Glomerular visceral epithelial cell (primary cell): ENCODE measurements at regions not wholly inside any gene's neighbourhood (a gene's known extent, or its start where the extent isn't known, plus 50 kb on each side); places are given as distances from the start of the nearest gene placed in this dataset.

Experiments
- DNase-seq: peaks from one replicate; pipeline ENCODE4 v3.0.0-alpha.2; 2016; ENCODE audit errors: extremely low spot score

DNA sequence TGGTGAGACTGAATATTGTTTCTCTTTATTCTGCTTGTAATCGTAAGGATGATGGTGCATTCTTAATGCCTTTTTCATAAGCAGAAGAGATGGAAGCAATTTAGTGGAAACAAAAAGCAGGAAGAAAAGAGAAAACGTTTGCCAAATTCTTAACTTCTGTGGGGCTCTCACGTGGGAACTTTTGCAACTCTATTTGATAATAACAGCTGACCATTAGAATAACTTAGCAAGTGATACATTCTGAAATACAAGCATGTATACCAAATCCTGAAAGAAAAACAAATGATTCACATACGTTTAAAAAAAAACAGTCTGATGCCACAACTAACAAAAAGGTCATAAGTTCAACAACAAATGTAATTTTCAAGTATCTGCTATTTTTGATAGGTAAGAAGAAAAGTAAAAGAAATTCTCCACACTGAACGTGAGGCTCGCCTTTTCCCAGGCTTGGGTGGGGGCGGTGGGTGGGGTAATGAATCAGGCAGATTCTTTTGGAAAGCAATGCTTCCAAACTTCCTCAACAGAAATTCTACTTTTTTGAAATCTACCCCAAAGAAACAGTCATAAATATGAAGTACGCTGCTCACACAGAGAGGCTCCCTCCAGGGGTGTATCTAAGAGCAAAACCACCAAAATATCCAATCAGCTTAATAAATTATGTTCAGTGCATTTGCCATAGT, 446.2 kb upstream of the MGMT start:
- no peak for DNase-seq

DNA sequence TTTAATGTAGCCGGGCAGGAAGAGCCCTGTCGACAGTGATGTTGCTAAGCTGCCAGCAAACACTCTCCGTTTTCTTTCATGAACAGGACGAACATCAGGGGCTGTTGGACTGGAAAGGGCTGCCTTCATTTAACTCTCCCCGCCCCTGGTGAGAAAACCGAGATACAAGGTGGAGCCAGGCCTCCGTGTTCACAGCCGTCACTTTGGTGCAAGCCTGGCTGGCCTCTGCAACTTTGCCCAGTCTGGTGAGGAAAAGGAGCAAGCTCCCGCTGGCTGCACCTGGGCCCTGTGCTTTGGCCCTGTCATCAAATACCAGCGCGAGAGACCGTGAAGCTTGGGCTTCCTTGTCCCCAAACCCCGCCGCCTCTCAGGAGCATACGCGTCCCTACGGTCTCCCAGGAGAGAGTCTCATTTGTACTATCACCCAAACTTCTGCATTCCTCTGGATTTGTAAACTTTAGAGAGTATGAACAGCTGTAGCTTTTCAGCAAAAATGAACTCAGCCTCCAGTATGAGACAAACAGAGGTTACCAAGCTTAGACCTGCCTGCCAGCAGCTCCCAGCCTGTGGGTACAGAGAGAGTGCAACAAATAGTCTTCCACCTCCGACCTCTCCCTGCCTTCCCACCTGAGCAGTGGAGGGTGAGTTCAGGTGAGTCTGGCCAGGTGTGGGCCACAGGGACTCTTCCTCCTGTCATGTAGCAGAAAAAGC, 445.3 kb upstream of the MGMT start:
- no peak for DNase-seq

DNA sequence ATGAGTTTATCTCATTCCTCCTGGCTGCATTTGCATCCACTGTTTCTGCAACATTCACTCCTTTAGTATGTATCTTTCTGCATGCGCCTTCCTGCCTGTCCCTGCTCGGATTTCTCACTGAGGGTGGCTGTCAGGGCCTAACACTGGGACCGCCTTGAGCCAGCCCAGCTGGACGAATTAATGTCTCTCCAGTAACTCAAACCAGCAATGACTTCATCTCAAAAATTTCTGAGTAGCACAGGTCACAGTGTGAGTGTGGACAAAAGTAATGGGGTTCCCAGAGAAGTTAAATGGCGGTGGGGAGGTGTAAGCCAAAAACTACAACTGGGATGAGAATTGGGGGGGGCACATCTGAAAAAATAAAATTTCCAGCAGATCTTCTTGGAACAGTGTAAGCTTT, 444.0 kb upstream of the MGMT start:
- no peak for DNase-seq

DNA sequence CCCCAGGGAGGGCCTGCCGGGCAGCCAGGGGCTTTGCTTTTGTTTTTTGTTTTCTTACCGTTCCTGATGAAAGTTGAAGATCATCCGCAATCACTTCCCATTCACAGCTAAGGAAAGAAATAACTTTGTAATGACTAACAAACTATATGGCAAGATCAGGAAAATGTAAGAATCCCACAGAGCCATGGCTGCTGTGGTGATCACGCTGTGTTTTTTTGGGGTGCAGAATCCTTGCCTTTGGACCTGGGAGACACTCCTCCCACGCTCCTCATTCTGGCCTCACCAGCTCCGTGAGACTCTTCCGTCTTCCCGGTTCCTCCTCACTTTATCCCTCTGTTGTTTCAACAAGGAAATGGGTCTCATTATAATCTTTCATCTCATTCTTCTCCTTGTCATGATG, 443.0 kb upstream of the MGMT start:
- DNase-seq = no peak

DNA sequence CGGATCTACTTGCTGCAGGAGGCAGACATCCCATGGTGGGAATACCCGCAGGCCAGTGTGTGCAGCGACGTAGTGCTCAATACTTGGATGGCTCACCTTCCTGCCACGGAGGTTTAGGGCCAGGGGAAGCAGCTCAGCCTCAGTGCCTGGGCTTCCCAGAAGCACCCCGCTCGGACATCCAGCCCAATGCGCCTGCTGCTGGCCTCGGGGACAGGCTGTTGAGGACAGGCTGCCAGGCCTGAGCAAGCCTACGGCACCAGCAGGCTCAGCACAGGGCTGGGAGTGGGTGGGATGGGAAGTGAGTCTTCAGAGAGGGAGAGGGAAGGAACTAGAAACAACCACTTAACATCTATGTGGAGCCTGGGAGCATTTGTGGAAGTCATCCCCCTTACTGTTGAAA, 441.3 kb upstream of the MGMT start:
- DNase-seq = no peak

DNA sequence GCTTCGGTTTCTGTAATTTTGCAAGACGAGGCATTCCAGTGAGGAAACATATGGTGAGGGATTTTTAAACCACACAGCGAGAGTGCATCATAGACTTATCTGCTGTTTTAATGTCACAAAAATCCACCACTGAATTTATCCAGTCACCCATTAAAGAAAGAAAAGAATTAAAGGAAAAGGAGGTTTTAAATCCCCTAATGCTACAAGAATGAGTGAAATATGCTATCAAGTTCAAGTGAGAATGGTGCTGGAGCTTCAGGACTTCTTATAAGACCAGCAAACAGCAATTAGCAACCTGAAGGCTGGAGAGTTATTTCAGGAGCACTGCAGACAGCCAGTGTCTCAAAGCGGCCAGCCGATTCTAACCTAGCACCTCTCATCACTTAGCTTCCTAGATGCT, 439.1 kb upstream of the MGMT start:
- no peak for DNase-seq

DNA sequence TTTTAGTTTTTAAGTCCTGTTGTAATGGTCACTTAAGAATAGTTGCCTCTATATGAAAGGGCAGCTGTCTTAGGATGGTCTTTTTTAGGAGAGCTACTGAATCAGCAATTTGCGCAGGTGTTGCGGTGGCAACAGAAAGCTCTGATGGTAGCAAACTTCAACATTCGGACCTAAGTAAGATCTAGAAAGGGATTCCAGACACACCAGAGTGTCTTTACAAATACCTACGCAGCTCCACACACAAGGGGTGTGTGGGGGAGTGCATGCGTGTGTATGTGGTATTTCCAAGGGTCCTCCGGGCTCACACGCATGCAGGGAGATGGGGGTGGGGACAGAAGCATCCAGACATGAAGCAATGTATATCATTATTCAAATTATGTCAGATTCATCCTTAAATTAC, 438.6 kb upstream of the MGMT start:
- no peak for DNase-seq

DNA sequence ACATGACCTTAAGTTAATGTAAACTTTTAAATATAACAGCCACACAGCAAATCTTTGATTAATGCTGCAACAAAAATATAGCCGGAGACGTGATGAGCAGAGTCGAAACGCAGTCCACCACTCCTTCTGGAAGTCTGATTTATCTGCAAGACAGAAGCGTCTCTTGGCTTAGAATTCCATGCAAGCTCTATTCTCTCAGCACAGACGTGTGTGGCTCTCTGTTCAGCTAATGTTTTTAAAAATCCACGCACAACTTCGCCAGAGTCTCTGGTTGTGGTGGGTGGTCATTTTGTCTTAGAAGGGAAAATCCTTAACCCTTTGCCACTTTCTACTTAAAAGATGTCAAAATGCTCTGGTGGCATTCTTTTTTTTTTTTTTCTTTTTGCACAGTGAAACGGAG, 438.0 kb upstream of the MGMT start:
- DNase-seq = no peak

DNA sequence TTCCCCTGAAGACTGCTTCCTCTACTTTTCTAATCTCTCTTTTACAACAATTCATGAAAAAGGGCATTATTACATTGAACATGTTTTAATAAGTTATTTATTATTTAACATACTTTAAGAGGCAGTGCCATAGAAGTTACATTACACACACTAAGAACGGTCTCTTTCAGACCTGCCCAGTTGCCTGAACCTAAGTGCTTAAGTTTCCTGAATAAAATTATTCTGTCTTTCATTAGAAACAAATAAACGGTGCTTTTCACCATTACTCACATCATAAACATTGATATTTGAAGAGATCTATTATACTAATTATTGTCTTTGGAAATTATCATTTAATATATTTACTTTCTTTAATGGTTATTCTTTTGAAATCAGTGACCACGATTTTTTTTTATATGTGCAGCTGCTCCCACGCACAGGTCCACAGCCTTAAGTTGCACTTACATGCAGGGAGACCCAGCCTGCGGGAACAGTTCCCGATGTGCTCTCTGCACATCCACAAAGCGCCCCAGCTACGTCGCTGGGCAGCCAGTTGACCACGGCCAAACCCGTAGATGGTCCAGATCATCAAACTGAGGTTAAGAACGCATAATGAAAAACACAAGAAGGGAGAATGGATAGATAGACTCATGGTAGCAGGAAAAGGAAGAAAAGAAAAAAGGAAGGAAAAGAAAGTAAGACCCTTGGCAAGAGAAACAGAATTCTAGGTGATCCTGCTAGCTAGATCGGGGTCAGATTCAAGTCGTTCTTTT, 437.0 kb upstream of the MGMT start:
- no peak for DNase-seq

DNA sequence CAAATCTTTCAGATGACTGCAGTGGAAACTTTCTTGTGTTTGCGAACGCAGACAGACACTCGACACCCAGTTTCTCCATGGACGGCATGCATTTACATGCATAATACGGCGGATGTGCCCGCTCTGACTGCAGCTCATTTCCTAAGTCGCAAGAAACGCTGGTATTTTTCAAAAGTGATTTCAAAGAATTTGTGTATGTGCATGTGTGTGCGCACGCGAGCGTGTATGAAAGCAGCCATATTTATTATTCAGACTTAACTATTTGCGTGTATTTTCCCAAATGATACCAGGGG, 436.5 kb upstream of the MGMT start:
- no peak for DNase-seq

DNA sequence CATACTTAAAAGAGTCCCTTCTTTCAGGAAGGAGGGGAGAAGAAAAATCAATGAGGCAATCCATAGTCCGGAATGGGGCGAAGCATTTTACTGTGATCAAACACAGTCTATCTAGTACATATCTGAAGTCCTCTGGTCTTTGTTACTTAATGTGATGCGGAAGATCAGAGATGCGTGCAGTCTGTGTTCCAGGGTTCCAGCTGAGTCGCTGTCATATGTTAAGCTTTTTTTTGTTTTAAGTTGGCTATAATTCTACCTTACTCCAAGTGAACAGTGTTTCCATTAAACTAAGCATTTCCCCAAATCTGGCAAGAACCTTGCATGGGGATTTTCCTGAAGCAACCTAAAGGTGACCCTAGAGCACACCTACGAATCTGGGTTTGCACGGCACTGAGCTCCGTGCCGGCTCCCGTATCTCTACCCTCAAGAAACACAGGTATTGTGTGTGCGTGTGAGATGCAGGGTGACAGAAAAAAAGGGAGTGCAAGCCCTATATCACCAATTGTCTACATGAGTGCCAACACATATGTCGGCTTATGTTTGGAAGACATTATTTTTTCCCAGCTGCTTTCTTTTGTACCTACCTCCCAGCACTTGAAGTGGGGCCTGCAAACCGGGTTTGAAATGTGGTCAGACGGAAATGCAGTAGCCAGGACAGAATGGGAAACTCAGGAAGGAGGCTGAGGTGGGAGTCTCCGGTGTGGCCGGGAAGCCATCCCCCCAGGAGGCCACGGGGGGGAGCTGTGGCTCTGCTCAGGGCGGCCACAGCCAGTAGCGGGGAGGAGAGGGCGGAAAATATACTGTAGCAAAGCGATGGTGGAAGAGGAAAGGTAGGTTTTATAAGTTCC, 435.8 kb upstream of the MGMT start:
- no peak for DNase-seq

DNA sequence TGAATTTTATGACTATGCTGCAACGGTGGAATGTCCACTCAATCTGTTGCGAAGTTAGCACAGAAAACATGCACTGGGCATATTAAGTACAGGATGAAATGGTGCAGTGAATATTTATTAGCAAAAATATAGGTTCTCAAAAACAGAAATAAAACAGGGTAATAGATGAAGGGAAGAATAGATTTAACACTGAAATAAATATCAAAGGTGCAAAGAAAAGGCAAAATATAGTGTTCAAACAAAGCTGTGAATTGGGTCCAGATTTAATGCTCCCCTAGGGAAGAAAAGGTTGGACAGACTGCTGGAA, 435.2 kb upstream of the MGMT start:
- DNase-seq = no peak

DNA sequence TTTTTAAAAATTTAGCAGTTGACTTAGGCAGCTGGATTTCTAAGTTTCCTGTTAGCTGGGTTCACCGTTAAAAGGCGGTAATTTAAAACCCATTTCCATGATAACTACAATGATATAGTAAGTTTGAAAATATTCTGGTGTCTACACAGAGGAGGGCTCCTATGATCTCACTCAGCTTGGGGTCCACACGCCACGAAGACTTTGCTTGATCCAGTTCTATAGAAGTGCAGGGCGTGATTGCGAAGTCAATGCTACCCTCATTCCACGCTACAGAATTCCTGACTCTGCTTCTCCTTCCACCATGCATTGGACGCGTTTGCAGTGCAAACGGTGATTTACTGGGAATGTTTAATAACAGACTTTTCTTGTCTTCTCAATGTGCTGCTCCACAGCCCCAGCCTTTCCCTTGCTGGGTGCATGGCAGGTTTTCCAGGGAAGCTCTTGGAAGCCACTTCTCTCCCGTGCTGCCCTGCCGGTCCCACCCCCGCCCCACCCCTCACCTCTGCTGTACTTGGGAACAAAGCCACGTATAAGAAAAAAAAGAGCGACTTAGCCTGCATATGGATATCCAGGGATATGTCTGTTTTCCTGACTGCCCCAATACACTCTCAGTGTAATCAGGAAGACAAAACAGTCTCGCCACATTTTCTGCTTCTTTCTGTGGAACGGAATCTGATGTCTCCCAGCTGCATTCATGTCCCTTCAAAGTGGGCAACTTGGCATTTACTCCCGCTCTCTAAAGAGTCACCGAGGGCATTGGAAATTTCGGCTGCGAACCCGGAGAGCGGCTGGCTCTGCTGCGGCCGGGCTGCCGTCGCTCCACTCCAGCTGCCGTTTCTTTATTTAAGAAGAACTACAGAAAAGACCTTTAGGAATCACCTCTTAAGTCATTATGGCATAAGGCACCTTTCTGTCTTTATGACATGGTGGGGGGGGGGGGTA, 434.4 kb upstream of the MGMT start:
- no peak for DNase-seq

DNA sequence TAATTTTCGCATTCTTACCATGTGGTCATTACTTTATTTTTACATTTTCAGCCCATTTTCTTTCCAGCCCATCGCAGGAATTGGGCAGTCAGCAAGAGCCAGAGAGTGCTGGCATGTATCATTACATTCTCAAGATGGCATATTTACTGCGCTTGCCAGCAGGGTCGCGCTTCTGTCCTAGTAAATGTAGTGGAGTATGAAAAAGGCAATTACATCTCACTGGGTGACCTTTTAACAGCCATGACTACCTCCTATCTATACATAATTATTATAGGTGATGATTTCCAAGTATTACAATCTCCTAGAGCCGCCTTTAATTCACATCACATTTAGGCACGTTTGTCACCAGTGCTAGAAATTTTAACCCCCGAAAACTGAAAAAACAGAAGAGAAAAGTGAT, 433.7 kb upstream of the MGMT start:
- DNase-seq = no peak

DNA sequence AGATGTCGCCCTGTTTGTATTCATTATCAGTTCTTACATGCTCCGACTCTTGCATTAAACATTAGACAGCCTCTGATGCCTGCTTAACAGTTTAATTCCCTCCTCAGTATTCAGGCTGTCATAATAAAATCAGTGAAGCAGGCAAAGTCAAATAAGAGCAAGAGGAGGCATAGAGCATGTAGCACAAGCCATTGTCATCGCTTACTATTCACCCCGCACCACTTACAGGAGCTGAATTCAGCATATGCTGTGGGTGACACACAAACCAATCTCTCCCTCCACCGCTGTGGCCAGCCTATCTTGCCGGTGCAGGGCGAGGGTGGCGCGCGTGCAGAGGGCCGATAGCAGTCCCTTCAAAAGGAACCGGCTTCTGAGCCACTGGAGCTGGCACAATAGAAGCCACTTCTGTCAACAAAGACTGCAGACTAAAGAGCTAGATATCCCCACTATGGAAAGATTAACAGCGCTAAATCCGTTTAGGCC, 433.2 kb upstream of the MGMT start:
- no peak for DNase-seq

DNA sequence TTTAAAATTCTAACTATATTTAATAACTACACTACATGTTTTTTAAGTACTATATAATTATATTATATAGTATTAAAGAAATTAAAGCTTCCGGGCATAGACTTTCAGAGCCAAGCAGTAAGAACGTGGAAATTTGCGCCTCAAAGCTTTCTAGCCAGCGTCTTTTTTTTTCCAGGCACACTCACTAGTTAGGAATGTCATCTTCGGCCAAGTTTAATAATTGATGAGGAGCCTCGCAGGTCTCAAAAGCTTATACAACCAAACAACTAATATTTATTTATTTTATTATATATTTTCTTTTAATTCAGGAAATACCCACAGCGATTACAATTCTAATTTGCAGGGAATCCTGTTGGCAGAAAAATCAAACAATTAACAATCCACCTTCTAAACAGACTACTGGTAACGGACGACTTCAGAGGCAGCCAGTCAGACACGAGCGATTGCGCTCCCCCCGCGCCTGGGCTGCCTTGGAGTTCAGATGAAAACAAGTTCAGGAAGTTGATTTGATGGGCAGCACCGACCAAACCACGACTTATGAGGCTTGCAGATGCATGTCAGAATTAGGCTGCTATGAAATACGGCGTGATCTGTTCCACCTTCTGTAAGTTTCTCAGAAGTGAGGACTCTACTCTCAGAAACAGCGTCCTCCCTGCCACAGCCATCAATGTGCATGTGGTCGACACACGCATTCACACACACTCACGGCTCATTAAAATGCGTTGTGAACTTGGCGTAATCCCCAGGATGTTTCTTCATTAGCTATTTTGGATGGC, 431.8 kb upstream of the MGMT start:
- no peak for DNase-seq

DNA sequence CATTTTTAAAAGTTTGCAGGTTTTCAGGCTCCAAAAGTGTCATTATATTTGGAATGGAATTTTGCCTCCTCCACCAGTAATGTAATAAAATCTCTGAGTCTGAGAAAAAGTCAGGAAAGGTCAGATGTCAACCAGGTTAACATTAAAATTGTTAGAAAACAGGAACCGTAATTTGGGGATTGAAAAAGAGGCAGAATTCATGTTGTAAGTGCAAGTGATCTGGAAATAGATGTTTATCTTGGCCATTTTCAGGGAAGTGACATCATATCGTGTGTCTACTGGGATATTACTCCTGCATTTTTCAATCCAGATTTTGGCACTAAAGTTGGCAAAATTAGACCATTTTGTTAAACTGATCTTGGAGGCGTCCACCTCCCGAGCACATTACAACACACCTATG, 428.5 kb upstream of the MGMT start:
- no peak for DNase-seq

DNA sequence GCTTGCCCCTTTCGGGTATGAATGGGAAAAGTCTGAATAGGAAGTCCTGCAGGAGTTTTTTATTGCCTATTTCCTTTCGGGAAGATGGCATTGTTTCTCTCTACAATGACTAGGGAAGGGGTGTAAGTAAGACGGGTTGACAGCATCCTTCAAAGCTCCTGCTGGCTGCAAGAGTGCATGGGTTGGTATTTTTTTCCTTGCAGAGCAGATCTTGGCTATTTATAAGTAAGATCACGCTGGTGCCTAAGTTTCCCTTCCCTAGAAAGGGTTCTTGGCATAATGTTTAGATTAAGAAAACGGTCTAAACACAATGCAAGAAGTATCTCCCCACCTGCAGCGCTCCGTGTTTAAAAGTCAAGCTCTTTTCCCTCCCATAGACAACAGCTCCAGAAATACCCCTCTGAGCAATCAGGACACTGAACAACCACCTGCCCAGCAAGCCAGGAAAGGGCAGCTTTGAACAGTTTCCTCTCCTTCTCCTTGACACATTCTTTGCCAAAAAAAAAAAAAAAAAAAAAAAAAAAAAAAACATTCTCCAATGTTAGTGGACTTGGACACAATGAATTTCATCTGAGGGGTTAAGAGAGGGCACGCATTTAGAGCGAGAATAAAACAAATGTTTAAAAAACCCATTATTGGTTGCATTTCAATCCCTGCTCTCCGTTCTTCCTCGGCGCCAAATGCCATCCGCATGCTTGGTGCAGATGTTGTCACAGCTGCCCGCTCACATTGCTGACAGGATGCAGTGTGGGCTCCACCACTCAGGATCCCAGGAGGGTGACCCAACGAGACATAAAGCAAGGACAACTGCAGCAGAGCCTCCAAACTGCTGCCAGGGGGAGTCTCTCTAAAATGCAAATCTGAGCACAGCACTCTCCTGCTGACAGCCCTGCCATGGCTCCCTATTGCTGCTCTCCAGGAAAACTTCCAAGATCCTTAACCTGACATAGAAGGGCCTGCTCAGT, 427.4 kb upstream of the MGMT start:
- no peak for DNase-seq

DNA sequence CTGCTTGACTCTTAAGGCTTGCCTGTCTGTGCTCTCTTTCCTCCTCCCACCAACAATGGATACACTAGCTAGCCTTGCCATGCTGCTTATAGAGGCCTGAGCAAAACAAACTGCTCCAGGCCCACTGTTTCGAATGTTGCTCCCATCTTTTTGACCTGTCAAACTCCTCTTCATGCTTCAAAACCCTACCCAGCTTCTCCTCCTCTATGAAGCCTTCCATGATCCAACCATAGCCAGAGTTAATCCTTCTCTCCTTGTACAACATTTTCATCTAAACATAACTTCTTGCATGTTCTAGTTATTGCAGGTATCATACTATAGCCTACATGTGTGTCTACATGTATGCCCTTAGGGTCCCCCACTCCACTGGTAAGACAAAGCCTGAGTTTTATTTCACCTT, 426.7 kb upstream of the MGMT start:
- DNase-seq = no peak
